DMS79 treated with DMSO at 0.1 percent for 48 hours (cell line): ENCODE measurements at regions not wholly inside any gene's neighbourhood (a gene's known extent, or its start where the extent isn't known, plus 50 kb on each side); places are given as distances from the start of the nearest gene placed in this dataset.

Experiments used
- DNase-seq: peaks from one replicate; lab custom pipeline; 2025; lab: John Stamatoyannopoulos, UW

DNA sequence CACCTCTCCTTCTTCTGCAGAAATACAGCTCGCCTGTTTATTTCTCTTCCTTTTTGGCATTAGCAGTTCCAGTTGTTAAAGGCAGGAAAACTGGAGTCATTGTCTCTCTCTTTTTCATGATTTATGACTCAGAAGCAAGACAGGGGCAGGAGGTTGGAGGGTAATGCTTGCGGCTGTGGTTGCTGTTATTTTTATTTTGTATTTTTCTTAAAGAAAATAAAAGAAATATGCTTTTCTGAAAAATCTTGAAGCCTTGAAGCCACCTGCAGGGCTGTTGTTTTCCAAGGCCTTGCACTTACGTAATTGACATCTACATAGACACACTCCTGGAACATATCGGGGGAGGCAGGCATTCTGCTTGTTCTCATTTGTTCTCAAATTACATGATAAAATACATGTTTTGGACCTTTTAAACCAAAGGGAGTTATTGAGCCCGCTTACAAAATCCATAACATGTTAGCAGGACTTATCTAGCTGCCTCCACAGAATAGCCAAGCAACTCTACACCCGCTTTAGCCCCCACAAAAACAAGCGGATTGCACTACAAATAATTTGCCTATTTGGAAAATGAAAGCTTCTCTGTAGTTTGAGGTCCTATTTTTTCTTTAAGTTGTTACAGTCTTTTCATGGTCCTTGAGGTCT, 1004.6 kb upstream of the NR2F2 start:
- no peak for DNase-seq

DNA sequence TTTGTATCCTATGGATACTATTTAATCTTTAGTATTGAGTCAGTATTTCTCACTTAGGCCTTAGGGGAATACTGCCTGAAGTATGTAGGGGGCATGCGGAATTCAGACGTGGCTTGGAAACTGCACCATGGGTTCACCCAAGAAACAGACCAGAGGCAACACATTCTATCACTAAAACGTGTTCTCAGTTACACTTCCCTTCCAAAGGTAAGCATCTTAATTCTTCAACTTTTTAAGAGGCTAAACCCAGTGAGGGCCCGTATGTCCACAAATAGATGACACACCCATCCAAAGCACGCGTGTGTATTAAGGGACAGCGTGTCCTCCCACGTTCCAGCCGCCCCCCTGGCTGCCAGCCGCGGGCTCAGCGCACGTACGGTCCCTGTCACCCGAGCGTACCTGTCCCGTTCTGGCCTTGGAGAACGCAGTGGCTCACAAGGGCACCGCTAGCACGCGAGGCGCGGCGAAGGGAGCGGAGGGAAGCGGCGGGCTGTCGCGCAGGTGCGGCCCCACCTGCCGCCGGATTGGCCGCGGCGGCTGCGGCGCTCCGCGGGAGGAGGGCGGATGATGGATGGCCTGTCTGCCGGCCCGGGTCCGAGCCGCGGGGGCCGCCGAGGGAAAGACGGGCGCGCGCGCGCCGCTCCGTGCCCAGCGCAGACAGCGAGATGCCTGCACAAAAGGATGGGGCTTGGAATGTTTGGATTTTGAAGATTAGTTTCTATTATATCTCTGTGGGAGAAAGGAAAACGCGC, 1003.9 kb upstream of the NR2F2 start:
- no peak for DNase-seq

DNA sequence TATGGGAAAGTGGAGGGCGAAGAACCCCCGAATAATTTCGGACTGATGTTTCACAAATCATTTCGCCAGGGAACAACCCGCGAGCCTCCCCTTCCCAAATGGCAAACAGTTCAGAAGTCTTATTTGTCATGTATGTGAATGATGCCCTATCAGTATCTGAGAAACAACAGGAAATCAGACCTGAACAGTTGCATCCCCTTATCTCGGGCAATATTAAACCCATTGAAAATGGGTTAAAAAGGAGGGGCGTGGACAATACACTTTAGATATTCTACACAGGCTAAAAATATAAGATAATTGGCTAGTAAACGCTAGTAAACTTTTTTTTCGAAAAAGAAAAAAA, 1003.3 kb upstream of the NR2F2 start:
- no peak for DNase-seq

DNA sequence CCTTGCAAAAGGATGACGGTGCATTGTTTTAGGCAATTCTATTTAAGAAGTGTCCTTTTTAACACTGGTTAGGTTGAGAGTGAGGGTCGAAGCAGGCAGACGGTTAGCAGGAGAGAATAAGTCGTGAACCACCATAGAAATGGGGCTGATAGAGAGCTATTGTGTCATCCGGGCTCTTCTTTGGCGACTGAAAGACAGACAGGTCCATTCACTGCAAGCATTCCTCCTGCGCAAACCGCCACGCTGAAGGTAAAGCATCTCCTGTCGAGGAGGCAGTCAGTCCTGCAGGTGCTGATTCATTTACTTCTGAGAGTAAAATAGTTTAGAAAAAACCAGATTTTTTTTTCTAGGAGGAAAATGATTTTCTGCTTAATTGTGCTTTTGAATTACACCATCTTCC, 1002.8 kb upstream of the NR2F2 start:
- DNase-seq, result no peak

DNA sequence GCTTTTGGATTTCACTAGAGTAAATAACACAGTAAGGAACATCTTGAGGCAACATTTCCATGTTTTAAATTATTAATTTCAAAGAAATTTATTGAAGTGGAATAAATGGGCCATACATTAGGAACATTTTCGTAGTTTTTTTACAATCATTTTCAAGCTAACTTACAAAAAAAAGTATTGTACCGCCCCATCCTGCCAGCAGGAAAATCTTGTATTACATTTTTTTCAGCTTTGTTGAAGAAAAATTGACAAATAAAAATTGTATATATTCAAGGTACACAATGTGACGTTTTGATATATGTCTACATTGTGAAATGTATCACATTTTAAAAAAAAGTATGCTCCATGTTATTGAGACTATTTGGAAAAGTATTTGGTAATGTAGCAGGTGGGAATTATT, 1001.9 kb upstream of the NR2F2 start:
- DNase-seq, result no peak

DNA sequence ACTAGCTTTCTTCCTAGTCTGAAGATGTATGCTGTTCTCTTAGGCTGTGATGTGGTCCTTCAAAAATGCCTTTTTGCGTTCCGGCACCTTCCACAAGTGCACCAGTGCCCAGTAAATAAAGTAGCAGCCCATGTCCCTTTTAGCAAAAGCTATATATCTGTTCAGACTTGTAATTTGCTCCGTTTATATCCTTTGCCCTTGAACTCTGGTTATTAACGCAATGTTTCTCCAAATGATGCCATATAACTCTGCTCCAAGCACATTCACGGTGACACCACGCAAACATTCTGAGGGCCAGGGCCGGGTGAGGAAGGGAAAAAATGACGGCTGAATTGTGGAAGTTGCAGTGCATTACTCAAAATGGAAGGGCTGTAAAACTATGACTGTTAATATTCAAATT, 1001.1 kb upstream of the NR2F2 start:
- DNase-seq, result no peak

DNA sequence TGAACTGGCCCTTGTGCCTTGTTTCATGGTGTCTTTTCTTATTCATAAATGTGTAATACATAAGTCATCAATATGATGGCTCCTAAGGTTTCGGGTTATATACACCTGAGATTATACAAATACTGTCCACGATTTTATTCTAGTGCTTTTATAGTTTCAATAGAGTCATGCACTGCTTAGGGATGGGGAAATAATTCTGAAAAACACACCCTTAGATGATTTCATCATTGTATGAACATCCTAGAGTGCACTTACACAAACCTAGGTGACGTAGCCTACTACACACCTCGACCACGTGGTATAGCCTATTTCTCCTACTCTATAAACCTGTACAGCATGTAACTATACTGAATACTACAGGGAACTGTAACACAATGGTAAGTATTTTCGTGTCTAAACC, 988.8 kb upstream of the NR2F2 start:
- DNase-seq, result no peak

DNA sequence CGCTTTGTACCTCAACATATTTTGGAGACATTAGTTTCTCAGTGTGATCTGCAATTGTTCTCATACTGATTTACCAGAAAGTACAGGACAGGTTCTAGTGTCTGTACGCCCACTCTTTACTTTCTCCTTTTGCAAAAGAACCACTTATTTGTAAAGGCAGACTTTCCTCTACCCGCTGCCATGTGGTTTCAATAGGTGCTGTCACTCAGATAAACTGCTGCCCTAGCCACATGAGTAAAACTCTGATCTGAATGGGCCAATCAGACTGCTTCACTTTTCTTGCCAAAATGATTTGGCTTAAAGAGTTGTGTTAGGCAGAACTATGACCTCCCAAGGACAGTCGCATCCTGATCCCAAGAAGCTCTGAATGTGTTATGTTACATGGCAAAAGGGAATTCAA, 984.6 kb upstream of the NR2F2 start:
- DNase-seq, result no peak

DNA sequence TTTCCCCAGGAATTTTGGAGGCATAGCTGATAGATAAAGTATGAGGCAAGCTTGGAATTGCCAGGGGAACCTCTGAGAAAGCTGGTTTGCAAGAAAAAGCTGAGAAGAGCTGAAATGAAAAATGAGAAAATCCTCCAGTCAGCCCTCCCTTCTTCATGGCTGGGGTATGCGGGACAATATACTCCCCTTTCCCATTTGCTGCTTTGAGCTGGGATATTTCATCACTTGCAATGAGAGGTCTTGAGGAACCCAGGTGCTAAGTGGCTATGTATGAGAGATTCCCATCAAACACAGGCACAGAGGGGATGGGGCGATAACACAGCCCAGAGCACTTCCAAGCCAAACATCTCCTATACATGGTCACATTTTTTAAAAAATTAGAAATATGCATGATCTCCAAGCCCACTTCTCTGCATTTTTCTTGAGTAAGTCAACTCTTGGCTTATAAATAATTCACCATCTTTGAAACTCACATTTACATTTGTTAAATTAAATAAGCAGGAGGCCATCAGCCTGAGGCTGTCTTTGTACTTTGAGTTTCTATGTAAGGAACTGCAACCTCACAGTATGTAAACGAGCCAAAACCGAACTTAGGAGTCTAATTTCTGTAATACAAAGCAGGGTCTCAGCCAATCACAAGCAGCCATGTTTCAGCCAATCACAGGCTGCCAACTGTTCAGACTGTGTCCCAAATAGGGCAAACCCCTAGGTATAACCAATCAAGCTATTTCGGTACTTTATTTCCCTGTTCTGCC, 983.6 kb upstream of the NR2F2 start:
- no peak for DNase-seq

DNA sequence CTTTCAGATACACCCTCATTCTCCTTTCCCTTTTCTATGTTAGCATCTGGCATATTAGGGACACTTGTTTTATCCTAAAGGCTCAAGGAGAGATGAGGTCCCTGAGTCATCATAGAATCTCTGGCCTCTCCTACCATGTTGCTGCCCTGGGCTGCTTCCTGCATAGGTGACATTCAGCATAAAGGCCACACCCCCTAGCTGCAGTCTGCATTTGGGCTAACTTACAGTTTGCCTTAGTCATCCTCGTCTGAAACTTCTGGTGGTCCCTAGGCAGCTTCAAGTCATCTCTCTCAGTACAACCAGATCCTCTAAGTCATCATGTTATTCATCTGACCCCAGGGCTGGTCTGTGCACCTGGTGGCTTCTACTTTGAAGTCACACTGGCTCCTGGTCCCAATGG, 982.7 kb upstream of the NR2F2 start:
- no peak for DNase-seq

DNA sequence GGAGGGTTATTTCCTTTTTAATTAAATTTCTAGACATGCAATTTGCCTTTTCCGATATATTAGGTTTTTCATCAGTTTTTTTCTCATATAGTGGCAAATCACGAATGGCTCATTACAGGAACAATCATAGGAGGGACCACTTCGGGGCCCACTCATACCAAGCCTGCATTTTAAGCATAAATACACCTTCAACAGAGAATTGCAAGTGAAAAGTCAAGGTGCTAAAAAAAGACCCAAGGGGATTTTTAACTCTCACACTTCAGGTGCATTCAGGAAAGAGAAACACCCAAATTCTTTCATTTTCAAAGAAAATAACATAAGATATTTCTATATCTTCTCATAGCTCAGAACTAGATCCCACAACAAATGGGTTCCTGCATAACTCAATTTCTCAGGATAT, 979.6 kb upstream of the NR2F2 start:
- no peak for DNase-seq

DNA sequence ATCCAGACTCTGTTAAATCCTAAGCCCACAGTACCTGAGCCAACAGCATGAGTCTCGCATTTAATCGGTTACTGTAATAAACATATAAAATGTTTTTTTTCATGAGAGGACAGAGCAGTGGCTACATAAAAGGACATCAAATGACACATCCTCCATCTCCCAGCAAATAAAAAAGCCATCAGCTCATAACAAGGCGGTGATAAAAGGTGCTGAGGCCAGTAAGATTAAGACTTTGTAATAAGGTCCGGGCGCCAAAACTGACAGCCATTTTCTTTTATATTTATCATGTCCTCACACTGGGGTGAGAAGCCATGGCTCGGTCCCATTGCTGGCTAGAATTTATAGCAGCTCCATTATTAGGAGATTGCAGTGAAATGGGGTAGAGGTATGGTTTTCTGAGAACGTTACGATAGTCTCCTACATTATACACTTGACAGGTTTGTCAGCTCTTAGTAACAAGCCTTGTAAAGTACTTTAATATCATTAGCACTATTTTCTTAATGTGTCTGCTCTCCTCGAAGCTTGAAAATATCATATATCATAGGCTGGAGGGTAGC, 977.8 kb upstream of the NR2F2 start:
- DNase-seq, result no peak

DNA sequence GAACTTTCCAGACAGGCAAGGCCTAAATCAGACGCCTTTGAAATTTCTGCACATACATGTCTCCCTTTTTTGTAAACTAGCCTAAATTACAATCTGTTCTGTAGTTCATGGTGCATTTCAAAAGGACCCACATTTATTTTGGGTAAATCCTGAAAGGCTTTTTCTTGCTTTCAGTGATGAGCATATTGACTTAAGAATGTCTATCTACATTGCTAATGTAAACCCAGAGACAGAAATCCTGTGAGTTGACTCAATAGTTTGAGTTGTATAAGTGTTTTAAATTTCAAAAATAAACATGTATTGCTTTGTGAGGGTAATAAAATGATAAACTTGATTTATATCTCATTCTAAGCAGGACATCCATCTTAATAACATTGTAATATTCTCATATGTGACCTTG, 977.0 kb upstream of the NR2F2 start:
- DNase-seq, result no peak

DNA sequence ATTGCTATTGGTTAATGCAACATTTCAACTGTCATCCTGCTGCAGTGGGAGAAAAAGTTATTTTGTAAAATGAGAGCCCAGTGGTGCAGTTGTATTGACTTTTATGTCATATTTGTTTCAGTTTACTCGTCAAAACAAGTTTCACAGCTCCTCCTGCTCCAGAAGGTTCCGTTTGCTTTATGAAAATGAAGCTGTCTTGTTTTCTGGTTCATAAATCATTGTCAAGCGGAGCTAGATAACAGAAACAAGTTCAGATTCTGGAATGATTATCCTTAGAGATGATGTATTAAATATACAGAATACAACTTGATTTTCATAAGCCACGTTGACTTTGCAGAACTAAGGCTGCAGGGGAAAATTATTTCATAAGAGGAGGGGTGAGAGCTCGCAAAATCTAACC, 970.5 kb upstream of the NR2F2 start:
- DNase-seq, result no peak

DNA sequence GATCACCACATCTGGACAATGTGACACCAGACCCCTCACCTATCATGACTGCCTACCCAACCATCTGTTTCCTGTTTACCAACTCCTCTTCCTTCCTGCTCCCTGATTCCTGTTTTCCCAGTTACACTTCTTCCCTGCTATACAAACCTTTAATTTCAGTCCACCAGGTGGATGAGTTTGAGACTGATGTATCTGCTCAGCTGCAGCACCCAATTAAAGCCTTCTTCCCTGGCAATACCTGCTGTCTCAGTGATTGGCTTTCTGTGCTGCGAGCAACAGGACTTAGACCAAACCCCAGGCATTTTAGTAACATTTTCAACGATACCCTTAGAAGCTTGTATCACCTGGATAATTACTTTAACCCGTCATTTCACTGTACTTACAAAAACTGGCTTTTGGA, 968.2 kb upstream of the NR2F2 start:
- DNase-seq, result no peak

DNA sequence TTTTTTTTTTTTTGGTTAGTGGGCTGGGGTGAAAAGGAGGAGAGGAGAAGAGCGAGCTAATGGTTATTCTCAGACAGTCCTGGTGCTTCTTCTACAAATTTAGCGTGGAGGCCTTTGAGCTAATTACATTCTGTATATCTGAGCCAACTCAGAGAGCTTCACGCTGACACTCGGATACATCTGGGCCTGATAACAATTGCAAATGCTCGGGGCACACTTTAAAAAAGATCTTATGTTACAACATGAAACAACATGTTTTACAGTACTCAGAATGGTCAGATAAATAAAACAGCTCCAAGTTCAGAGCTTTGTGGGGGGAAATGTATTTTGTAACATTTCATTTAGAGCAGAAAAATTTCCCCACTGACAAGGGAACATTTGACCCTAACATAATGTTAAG, 966.9 kb upstream of the NR2F2 start:
- DNase-seq, result no peak

DNA sequence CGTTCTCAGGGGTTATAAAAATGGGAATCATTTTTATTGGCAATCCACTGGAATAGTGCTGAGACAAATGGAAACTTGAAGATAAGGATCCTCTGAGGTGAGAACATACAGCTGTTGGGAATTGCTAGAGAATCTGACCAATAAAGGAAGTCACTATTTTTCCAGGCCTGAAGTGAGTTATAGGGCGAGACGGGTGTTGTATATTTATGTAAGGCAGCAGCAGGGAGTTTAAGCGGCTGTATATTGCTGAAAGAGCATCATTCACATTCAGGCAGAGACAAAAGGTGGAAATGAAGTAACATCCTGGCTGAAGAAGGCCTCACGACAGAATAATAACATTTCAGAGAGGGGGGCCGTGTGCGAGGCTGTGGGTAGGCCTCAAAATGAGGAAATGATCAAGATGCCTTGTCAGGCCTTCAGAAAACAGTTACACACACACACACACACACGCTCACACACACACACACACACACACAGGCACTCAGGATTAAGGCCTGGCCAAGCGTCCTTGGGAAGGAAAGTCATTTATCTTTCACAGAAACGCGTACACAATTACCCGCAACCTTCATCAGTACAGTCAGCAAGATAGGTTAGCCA, 964.9 kb upstream of the NR2F2 start:
- DNase-seq, result no peak

DNA sequence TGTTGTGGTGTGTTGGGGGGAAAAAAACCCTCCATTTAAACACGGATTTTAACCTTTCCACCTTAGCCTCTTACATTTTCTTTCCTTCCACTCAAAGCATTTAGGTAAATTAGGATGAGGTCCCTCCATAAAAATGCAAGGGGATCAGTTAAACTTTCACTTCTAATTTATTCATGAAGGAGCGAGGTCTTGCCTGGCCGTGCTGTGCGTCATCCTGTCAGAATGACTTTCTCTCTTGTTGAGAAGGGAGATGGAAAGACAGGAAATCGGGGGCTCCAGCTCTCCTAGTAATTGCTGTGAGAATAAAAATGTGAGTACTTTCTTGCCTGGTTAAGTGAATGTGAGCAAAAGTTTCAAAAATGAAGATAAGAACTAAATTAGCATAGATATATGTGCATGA, 962.3 kb upstream of the NR2F2 start:
- DNase-seq, result no peak

DNA sequence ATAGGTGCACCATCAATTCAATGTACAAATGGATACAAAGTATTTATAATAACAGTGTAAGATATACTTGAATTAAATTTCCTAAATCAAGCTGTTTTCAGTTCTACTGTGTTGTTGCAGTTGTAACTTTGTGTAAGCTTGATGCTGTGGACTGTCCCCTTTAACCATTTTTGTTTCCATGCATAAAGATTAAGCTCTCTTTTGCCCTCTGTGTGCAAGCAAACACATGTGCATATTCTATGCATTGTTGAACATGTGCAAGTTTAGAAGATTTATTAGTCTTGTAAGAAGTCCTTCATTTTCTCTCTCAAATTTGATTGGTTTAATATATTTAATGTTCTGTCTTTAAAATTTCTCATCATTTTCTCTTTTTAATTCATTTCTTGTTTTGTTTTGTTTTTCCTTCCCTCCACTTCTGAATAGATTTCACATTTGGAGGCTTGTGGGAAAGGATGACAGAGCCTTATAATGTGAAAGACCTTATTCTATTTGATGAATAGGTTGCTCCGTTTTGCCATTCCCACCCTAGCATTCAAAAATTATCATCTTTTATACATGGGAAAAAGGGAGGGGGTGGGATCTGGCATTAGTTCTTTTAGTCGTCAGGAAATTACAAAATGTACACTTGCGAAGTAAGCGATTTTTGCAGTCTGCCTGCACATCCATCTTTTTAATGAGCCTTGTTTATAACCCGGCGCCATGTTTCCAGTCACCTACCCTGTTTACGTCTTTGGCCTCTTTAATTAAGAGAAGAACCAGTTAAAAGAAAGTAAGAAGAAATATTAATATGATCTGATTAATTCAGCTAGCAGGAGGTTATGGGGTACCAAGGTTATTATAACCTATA, 961.5 kb upstream of the NR2F2 start:
- DNase-seq, result no peak

DNA sequence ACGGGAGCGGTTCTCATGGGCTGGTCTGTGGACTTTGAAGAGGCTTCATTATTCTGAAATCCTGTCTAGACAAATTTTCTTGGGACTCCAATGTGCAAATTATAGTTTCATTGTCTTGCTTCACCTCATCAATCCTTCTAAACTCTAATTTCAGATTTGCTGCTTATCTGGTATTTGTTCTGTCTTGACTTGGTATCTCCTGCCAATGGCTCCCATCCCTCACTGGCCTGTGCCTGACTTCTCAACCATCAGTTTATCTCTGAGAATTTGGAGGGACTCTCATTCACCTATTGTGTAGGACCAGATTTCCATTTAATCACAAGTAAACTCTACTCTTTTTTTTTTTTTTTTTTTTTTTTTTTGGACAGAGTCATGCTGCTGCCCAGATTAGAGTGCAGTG, 960.2 kb upstream of the NR2F2 start:
- DNase-seq, result no peak

DNA sequence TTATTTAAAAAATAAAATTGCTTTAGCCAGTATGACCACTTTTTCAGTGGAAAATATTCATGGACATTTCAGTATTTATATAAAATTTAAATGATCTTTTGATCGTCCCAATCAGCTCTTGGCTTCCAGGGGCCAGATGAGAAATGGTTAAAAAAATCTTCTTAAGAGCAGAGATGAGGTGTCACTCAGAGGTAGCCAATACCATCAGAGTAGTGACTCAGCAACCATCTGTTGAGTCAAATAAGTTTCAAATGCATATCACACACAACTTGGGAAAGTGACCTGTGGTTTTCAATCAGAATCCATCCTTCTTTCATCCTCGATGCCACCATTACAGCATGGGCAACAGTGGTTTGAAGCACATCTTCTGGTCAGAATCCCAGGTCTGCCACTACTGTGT, 958.8 kb upstream of the NR2F2 start:
- no peak for DNase-seq

DNA sequence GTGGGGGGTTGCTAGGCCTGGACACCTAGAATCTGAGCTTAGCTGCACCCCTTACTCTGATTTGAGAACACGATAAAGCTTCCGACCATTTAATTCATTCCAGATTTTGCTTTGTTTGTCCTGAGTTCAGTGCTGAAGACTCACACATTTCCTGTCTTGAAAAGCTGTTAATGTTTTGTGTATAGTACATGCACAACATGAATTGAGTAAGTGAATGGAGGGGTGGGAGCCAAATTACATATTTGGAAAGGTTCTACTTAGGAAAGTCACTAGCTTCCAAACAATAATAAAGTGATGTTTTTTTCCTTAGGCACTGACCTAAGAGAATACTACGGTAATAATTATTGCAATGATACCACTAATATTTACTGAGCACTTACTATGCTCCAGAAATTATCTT, 955.2 kb upstream of the NR2F2 start:
- DNase-seq, result no peak
